ENCODE measurements at regions not wholly inside any gene's neighbourhood (a gene's known extent, or its start where the extent isn't known, plus 50 kb on each side); places are given as distances from the start of the nearest gene placed in this dataset.

- no peak overlapping the region for H3K9ac ChIP-seq (ENCODE audit: low read length)
- H3K27me3 ChIP-seq (ENCODE audit: control insufficient read depth, insufficient read depth, low read length) = no peaks in the 10 kb centered on the region
- no peaks in the 10 kb centered on the region for H3K36me3 ChIP-seq (ENCODE audit: control insufficient read depth, insufficient read depth, low read length)
- peak overlapping the region; percentile 10 for H3K4me3 ChIP-seq (ENCODE audit: low read length)
- H3K27ac ChIP-seq (ENCODE audit: low read depth, low read length) = peak overlapping the region; percentile 17
- no peaks in the 10 kb centered on the region for H3K4me1 ChIP-seq (ENCODE audit: control insufficient read depth, insufficient read depth, low read length)
Observed at GRCh38 chr2:64831134-64831976, 157.8 kb upstream of the SLC1A4 start.

- peak overlapping the region; percentile 17 for H3K27ac ChIP-seq (ENCODE audit: low read depth, low read length)
- H3K27me3 ChIP-seq (ENCODE audit: control insufficient read depth, insufficient read depth, low read length) = no peaks in the 10 kb centered on the region
- no peak overlapping the region for H3K9ac ChIP-seq (ENCODE audit: low read length)
- no peaks in the 10 kb centered on the region for H3K36me3 ChIP-seq (ENCODE audit: control insufficient read depth, insufficient read depth, low read length)
- H3K4me1 ChIP-seq (ENCODE audit: control insufficient read depth, insufficient read depth, low read length) = no peaks in the 10 kb centered on the region
- H3K4me3 ChIP-seq (ENCODE audit: low read length) = no peak overlapping the region
Observed at GRCh38 chr2:64831977-64832328, 157.2 kb upstream of the SLC1A4 start.

- Histone ChIP-seq H3K27me3 (ENCODE audit: control insufficient read depth, insufficient read depth, low read length) (no peaks in the 10 kb centered on the region), H3K4me3 (ENCODE audit: low read length) (no peak overlapping the region), H3K9ac (ENCODE audit: low read length) (no peak overlapping the region), H3K36me3 (ENCODE audit: control insufficient read depth, insufficient read depth, low read length) (no peaks in the 10 kb centered on the region), H3K4me1 (ENCODE audit: control insufficient read depth, insufficient read depth, low read length) (no peaks in the 10 kb centered on the region), H3K27ac (ENCODE audit: low read depth, low read length) (no peak overlapping the region)
Observed at GRCh38 chr2:64832936-64833335, 156.3 kb upstream of the SLC1A4 start.

GRCh38 chr2:64836566-64836965, 152.6 kb upstream of the SLC1A4 start:
- Histone ChIP-seq H3K27ac (ENCODE audit: low read depth, low read length) (no peak overlapping the region), H3K4me1 (ENCODE audit: control insufficient read depth, insufficient read depth, low read length) (no peaks in the 10 kb centered on the region), H3K36me3 (ENCODE audit: control insufficient read depth, insufficient read depth, low read length) (no peaks in the 10 kb centered on the region), H3K9ac (ENCODE audit: low read length) (no peak overlapping the region), H3K4me3 (ENCODE audit: low read length) (no peak overlapping the region), H3K27me3 (ENCODE audit: control insufficient read depth, insufficient read depth, low read length) (no peaks in the 10 kb centered on the region)

GRCh38 chr2:64837116-64837731, 152.0 kb upstream of the SLC1A4 start:
- no peak overlapping the region for H3K4me3 ChIP-seq (ENCODE audit: low read length)
- H3K9ac ChIP-seq (ENCODE audit: low read length) = no peak overlapping the region
- H3K27ac ChIP-seq (ENCODE audit: low read depth, low read length) = no peak overlapping the region
- H3K27me3 ChIP-seq (ENCODE audit: control insufficient read depth, insufficient read depth, low read length) = no peaks in the 10 kb centered on the region
- H3K4me1 ChIP-seq (ENCODE audit: control insufficient read depth, insufficient read depth, low read length) = no peaks in the 10 kb centered on the region
- no peaks in the 10 kb centered on the region for H3K36me3 ChIP-seq (ENCODE audit: control insufficient read depth, insufficient read depth, low read length)

GRCh38 chr2:64837925-64838641, 151.1 kb upstream of the SLC1A4 start:
- H3K9ac ChIP-seq (ENCODE audit: low read length) = no peak overlapping the region
- no peaks in the 10 kb centered on the region for H3K4me1 ChIP-seq (ENCODE audit: control insufficient read depth, insufficient read depth, low read length)
- H3K27me3 ChIP-seq (ENCODE audit: control insufficient read depth, insufficient read depth, low read length) = no peaks in the 10 kb centered on the region
- no peak overlapping the region for H3K4me3 ChIP-seq (ENCODE audit: low read length)
- no peak overlapping the region for H3K27ac ChIP-seq (ENCODE audit: low read depth, low read length)
- H3K36me3 ChIP-seq (ENCODE audit: control insufficient read depth, insufficient read depth, low read length) = no peaks in the 10 kb centered on the region

- Histone ChIP-seq H3K9ac (ENCODE audit: low read length) (no peak overlapping the region), H3K27me3 (ENCODE audit: control insufficient read depth, insufficient read depth, low read length) (no peaks in the 10 kb centered on the region), H3K36me3 (ENCODE audit: control insufficient read depth, insufficient read depth, low read length) (no peaks in the 10 kb centered on the region), H3K4me3 (ENCODE audit: low read length) (no peak overlapping the region), H3K4me1 (ENCODE audit: control insufficient read depth, insufficient read depth, low read length) (no peaks in the 10 kb centered on the region), H3K27ac (ENCODE audit: low read depth, low read length) (no peak overlapping the region)
Observed at GRCh38 chr2:64838817-64839216, 150.4 kb upstream of the SLC1A4 start.

- Histone ChIP-seq H3K27me3 (ENCODE audit: control insufficient read depth, insufficient read depth, low read length) (no peaks in the 10 kb centered on the region), H3K36me3 (ENCODE audit: control insufficient read depth, insufficient read depth, low read length) (no peaks in the 10 kb centered on the region), H3K9ac (ENCODE audit: low read length) (no peak overlapping the region), H3K4me1 (ENCODE audit: control insufficient read depth, insufficient read depth, low read length) (no peaks in the 10 kb centered on the region), H3K4me3 (ENCODE audit: low read length) (no peak overlapping the region), H3K27ac (ENCODE audit: low read depth, low read length) (no peak overlapping the region)
Observed at GRCh38 chr2:64839844-64840243, 149.4 kb upstream of the SLC1A4 start.

GRCh38 chr2:64840426-64840881, 148.7 kb upstream of the SLC1A4 start:
- H3K27ac ChIP-seq (ENCODE audit: low read depth, low read length) = no peak overlapping the region
- no peak overlapping the region for H3K4me3 ChIP-seq (ENCODE audit: low read length)
- no peak overlapping the region for H3K9ac ChIP-seq (ENCODE audit: low read length)

GRCh38 chr2:64841461-64841860, 147.7 kb upstream of the SLC1A4 start:
- no peaks in the 10 kb centered on the region for H3K27me3 ChIP-seq (ENCODE audit: control insufficient read depth, insufficient read depth, low read length)
- peaks cover 2% of the 10 kb centered on the region for H3K4me1 ChIP-seq (ENCODE audit: control insufficient read depth, insufficient read depth, low read length)
- H3K9ac ChIP-seq (ENCODE audit: low read length) = no peak overlapping the region
- H3K4me3 ChIP-seq (ENCODE audit: low read length) = no peak overlapping the region
- no peak overlapping the region for H3K27ac ChIP-seq (ENCODE audit: low read depth, low read length)
- H3K36me3 ChIP-seq (ENCODE audit: control insufficient read depth, insufficient read depth, low read length) = no peaks in the 10 kb centered on the region

More at GRCh38 chr2:64840426-64840881, 148.7 kb upstream of the SLC1A4 start:
- no peaks in the 10 kb centered on the region for H3K4me1 ChIP-seq (ENCODE audit: control insufficient read depth, insufficient read depth, low read length)
- no peaks in the 10 kb centered on the region for H3K27me3 ChIP-seq (ENCODE audit: control insufficient read depth, insufficient read depth, low read length)
- H3K36me3 ChIP-seq (ENCODE audit: control insufficient read depth, insufficient read depth, low read length) = no peaks in the 10 kb centered on the region

GRCh38 chr2:64842030-64842429, 147.2 kb upstream of the SLC1A4 start:
- H3K4me1 ChIP-seq (ENCODE audit: control insufficient read depth, insufficient read depth, low read length) = peaks cover 2% of the 10 kb centered on the region
- H3K27ac ChIP-seq (ENCODE audit: low read depth, low read length) = no peak overlapping the region
- H3K36me3 ChIP-seq (ENCODE audit: control insufficient read depth, insufficient read depth, low read length) = no peaks in the 10 kb centered on the region
- no peak overlapping the region for H3K9ac ChIP-seq (ENCODE audit: low read length)
- H3K27me3 ChIP-seq (ENCODE audit: control insufficient read depth, insufficient read depth, low read length) = no peaks in the 10 kb centered on the region
- no peak overlapping the region for H3K4me3 ChIP-seq (ENCODE audit: low read length)

- Histone ChIP-seq H3K27ac (ENCODE audit: low read depth, low read length) (no peak overlapping the region), H3K36me3 (ENCODE audit: control insufficient read depth, insufficient read depth, low read length) (no peaks in the 10 kb centered on the region), H3K27me3 (ENCODE audit: control insufficient read depth, insufficient read depth, low read length) (no peaks in the 10 kb centered on the region), H3K4me1 (ENCODE audit: control insufficient read depth, insufficient read depth, low read length) (peaks cover 2% of the 10 kb centered on the region), H3K9ac (ENCODE audit: low read length) (no peak overlapping the region), H3K4me3 (ENCODE audit: low read length) (no peak overlapping the region)
Observed at GRCh38 chr2:64844087-64844486, 145.1 kb upstream of the SLC1A4 start.

All from rectal smooth muscle tissue (tissue), 1 donor.